ENCODE measurements at regions not wholly inside any gene's neighbourhood (a gene's known extent, or its start where the extent isn't known, plus 50 kb on each side); places are given as distances from the start of the nearest gene placed in this dataset.
"Not testable (repeated sequence)": the region's sequence is repeated elsewhere in the genome, so short reads cannot be mapped to it uniquely, and the experiment has no call there.

- DNase-seq = no peak
Measured at GRCh38 chrX:1009771-1010170, 202.7 kb downstream of the CRLF2 start.

GRCh38 chrX:1006156-1006730, 206.2 kb downstream of the CRLF2 start:
- DNase-seq = no peak

- no peak for DNase-seq
Measured at GRCh38 chrX:1002611-1003010, 209.8 kb downstream of the CRLF2 start.

GRCh38 chrX:997631-998137, 214.8 kb downstream of the CRLF2 start:
- DNase-seq = no peak

GRCh38 chrX:994780-995179, 217.7 kb downstream of the CRLF2 start:
- DNase-seq = no peak

GRCh38 chrX:989959-990510, 222.4 kb downstream of the CRLF2 start:
- peak; percentile 78 for DNase-seq

- DNase-seq = not testable (repeated sequence)
Measured at GRCh38 chrX:988530-988929, 223.9 kb downstream of the CRLF2 start.

GRCh38 chrX:981791-982626, 230.4 kb downstream of the CRLF2 start:
- DNase-seq = no peak

GRCh38 chrX:980587-981235, 231.7 kb downstream of the CRLF2 start:
- no peak for DNase-seq

GRCh38 chrX:979127-979526, 233.3 kb downstream of the CRLF2 start:
- not testable (repeated sequence) for DNase-seq

- no peak for DNase-seq
Measured at GRCh38 chrX:973010-973632, 239.3 kb downstream of the CRLF2 start.

GRCh38 chrX:968148-968965, 244.1 kb downstream of the CRLF2 start:
- no peak for DNase-seq

- DNase-seq = no peak
Measured at GRCh38 chrX:966396-967070, 245.9 kb downstream of the CRLF2 start.

GRCh38 chrX:964831-965416, 247.5 kb downstream of the CRLF2 start:
- DNase-seq = no peak

- no peak for DNase-seq
Measured at GRCh38 chrX:960821-961220, 251.6 kb downstream of the CRLF2 start.

GRCh38 chrX:959595-959994, 252.9 kb downstream of the CRLF2 start:
- DNase-seq = no peak

GRCh38 chrX:955168-955781, 257.2 kb downstream of the CRLF2 start:
- not testable (repeated sequence) for DNase-seq

GRCh38 chrX:953879-954482, 258.5 kb downstream of the CRLF2 start:
- DNase-seq = no peak

GRCh38 chrX:952816-953215, 259.6 kb downstream of the CRLF2 start:
- no peak for DNase-seq

- DNase-seq = not testable (repeated sequence)
Measured at GRCh38 chrX:947262-947661, 265.2 kb downstream of the CRLF2 start.

Measured in CD4-positive, alpha-beta T cell treated with Interleukin-21 for 1 hour (primary cell).